ENCODE measurements at regions not wholly inside any gene's neighbourhood (a gene's known extent, or its start where the extent isn't known, plus 50 kb on each side); places are given as distances from the start of the nearest gene placed in this dataset.

- no peak for TF ChIP-seq HOXA9 (CRISPR knock-in tag; IDR thresholded peaks at IDR 0.05; ENCODE audit: borderline replicate concordance)
- TF ChIP-seq, protein P1, sequence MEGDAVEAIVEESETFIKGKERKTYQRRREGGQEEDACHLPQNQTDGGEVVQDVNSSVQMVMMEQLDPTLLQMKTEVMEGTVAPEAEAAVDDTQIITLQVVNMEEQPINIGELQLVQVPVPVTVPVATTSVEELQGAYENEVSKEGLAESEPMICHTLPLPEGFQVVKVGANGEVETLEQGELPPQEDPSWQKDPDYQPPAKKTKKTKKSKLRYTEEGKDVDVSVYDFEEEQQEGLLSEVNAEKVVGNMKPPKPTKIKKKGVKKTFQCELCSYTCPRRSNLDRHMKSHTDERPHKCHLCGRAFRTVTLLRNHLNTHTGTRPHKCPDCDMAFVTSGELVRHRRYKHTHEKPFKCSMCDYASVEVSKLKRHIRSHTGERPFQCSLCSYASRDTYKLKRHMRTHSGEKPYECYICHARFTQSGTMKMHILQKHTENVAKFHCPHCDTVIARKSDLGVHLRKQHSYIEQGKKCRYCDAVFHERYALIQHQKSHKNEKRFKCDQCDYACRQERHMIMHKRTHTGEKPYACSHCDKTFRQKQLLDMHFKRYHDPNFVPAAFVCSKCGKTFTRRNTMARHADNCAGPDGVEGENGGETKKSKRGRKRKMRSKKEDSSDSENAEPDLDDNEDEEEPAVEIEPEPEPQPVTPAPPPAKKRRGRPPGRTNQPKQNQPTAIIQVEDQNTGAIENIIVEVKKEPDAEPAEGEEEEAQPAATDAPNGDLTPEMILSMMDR (CRISPR knock-in tag; IDR thresholded peaks at IDR 0.05), result no peak
- TF ChIP-seq ZNF564 (CRISPR knock-in tag; IDR thresholded peaks at IDR 0.05), result no peak
- TF ChIP-seq CEBPB (IDR thresholded peaks at IDR 0.05; ENCODE audit: borderline replicate concordance, low read depth, low read length), result no peak
- TF ChIP-seq, protein P2, sequence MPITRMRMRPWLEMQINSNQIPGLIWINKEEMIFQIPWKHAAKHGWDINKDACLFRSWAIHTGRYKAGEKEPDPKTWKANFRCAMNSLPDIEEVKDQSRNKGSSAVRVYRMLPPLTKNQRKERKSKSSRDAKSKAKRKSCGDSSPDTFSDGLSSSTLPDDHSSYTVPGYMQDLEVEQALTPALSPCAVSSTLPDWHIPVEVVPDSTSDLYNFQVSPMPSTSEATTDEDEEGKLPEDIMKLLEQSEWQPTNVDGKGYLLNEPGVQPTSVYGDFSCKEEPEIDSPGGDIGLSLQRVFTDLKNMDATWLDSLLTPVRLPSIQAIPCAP (CRISPR knock-in tag; IDR thresholded peaks at IDR 0.05; ENCODE audit: low read depth), result no peak
- TF ChIP-seq ZBTB26 (CRISPR knock-in tag; IDR thresholded peaks at IDR 0.05; ENCODE audit: borderline replicate concordance), result no peak
- TF ChIP-seq ZBTB20 (CRISPR knock-in tag; IDR thresholded peaks at IDR 0.05; ENCODE audit: borderline replicate concordance, low read depth), result no peak
- no peak for TF ChIP-seq ZNF253 (CRISPR knock-in tag; IDR thresholded peaks at IDR 0.05; ENCODE audit: borderline replicate concordance)
- TF ChIP-seq DMAP1 (CRISPR knock-in tag; IDR thresholded peaks at IDR 0.05), result no peak
- no peak for TF ChIP-seq IKZF1 (IDR thresholded peaks at IDR 0.05)
- no peak for TF ChIP-seq BRCA1 (CRISPR knock-in tag; IDR thresholded peaks at IDR 0.05)
- no peak for TF ChIP-seq ZMYM3 (CRISPR knock-in tag; IDR thresholded peaks at IDR 0.05)
- no peak for TF ChIP-seq PCBP2 (optimal IDR thresholded peaks at IDR 0.05; ENCODE audit: low read depth, low read length, poor library complexity, severe bottlenecking)
- no peak for TF ChIP-seq ZNF407 (CRISPR knock-in tag; IDR thresholded peaks at IDR 0.05; ENCODE audit: not compliant biosample characterization)
Measured at GRCh38 chr10:64118736-64119135, 597.5 kb downstream of the REEP3 start.

Data from HepG2 (cell line).